Activated T-helper 9 cell treated with anti-CD3 and anti-CD28 coated beads, Interleukin-2, amount 50 U/mL, for 16 hours (primary cell): ENCODE measurements at regions not wholly inside any gene's neighbourhood (a gene's known extent, or its start where the extent isn't known, plus 50 kb on each side); places are given as distances from the start of the nearest gene placed in this dataset.

Source experiments
- DNase-seq: peaks from one replicate; pipeline ENCODE4 v3.0.0-alpha.2; 2020; ENCODE audit warnings: low read depth

DNA sequence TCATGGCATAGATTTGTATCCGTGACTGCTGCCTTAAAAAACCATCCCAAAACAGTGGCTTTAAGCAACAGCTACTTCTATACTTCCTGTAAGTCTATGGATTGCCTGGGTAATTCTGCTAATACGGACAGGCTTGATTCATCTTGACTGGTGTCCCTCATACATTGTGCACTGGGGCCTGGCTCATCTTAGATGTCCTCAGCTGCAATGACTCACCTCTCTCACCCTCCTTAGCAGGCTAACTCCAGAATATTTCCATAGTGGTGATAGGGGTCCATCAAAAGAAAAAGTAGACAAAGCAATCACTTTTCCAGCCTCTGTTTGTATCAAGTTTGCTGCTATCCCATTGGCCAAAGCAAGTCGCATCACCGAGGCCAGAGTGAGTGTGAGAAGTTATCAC lies 409.1 kb upstream of the KAZN start:
- DNase-seq: no peak

GRCh38 chr1:14190508-14190907 lies 408.0 kb upstream of the KAZN start:
- DNase-seq: no peak

DNA sequence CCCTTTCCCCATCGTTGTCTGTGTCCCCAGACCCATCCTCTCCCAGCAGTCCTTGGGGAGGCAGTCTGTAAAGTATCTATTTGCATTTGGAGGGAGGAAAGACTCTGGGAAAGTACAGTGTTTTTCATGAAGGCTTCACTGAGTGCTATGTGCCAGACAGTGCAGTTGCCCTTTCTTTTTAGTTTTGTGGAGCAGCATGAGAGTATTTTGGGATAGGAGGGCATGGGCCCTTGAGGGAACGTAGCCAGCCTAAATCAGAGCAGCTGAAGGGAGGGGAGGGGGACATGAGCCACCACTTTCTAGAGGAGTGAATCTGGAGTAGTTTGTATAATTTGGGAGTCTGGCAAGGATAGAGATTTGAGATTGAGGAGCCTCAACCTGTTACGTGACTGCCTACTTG lies 404.0 kb upstream of the KAZN start:
- no peak for DNase-seq

DNA sequence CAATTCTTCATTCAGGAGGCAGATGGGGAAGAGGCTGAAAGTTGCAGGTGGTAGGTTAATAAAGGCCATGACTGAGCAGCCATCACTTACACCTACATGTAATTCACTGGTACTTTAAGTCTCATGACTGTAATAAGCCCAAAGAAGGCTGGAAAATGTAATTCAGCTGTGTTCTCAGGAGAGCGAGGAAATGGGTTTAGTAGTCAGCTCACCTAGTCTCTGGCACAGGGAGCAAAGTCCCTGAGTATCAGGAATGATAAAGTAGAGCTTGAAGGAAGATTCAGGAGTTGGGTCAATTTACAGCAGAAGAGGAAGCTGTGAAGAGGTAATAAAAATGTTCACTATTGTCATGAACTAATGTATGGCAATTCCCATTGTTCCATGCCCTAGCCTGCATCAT lies 393.4 kb upstream of the KAZN start:
- no peak for DNase-seq

GRCh38 chr1:14215151-14215550 lies 383.3 kb upstream of the KAZN start:
- DNase-seq: no peak

DNA sequence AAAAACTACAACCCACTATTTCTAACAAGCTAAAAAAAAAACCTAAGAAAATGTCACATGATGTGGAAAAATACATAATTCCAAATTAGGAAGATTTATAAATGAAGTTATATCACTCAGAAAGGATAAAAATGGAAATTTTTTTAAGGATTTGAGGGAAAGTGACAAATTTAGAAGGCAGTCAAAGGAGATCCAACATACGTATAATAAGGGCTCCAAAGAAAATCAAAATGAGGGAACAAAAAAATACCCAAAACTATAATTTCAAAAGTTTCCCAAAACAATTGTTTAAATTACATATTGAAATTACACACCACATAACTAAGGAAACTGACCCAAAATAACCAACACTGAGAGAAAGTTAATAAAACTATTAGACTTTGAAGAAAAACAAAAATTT lies 381.1 kb upstream of the KAZN start:
- no peak for DNase-seq

DNA sequence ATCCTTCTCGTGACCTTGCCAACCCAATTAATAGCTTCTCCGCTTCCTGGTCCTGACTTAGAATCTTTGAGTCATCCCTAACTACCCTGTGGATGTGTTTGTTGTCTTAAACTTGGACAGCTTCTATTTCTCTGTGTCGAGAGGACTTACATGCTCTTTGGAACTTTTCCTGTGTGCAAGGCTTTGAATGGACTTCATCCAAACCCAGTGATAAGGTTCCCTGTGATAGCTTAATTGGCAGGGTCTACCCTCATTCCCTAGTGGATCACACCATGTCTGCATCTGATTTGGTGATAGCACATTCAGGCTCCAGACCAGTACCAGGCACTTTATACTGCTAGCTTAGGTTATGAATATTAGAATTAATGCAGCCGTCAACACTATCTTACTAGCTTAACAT lies 378.2 kb upstream of the KAZN start:
- no peak for DNase-seq

DNA sequence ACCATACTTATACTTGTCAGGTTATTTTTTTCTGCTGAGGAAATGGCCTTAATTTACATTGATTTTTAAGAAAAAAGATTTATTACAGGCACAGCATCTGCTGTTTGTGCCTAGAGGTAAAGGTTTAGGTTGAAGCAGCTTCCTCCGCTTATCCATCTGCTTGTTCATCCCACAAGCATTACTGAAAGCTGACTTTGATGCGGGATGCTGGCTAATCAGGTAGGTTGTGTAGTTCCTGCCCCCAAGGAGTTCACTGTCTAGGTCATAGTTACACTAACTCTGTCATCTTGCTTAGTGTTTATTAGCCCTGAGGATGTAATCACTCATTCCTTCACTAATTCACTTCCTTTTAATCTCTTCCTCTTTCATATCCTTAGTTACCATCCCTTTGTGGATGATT lies 377.7 kb upstream of the KAZN start:
- DNase-seq: no peak

GRCh38 chr1:14222086-14222485 lies 376.4 kb upstream of the KAZN start:
- DNase-seq: no peak

- no peak for DNase-seq
Measured at GRCh38 chr1:14228677-14229076, 369.8 kb upstream of the KAZN start.

- no peak for DNase-seq
Measured at GRCh38 chr1:14233510-14233909, 365.0 kb upstream of the KAZN start.

GRCh38 chr1:14236097-14236496 lies 362.4 kb upstream of the KAZN start:
- DNase-seq: no peak

- DNase-seq: no peak
Measured at GRCh38 chr1:14238472-14239307, 359.8 kb upstream of the KAZN start.

DNA sequence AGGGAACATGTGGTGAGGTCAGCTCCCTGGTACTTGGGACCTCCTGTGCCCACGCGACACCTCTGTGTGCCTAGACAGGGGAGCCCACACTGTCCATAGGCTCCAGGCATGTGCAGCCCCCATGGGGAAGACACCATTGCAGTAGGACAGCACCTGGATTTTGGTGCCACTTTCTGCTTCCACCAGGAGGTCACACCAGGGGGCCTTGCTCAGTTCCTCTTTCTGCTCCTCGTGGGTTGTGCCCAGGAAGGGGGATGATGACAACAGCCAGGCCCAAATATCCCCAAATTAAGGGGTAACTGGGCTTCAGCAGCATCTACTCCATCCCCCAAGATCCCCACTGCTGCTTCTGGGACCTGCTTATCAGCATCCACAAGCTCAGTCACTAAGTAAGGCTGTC lies 358.2 kb upstream of the KAZN start:
- no peak for DNase-seq

DNA sequence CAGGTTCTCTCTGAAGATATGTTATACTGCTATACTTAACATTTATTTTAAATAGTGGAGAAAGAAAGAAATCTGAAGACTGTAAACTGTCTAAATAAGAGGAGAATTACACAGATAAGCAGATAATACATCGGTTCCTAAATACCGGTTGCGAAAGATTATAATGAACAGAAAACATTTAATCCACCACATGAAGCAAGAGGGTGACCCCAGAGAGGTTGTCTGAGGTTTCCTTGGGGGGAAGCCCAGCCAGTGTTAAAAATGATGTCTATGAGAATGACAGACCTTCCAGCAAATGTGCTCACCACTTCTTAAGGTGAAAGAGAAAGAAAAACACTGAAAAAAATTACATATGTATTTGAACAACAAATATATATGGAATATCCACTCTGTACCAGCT lies 356.4 kb upstream of the KAZN start:
- DNase-seq: no peak

GRCh38 chr1:14242870-14243269 lies 355.6 kb upstream of the KAZN start:
- no peak for DNase-seq

DNA sequence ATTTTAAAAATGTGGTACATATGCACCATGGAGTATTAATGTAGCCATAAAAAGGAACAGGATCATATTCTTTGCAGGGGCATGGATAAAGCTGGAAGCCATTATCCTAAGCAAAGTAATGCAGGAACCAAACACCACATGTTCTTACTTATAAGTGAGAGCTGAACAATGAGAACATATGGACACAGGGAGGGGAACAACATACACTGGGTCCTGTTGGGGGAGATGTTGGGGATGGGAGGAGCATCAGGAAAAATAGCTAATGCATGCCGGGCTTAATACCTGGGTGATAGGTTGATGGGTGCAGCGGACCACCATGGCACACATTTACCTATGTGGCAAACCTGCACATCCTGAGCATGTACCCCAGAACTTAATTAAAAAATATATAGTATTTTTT lies 352.5 kb upstream of the KAZN start:
- no peak for DNase-seq

- no peak for DNase-seq
Measured at GRCh38 chr1:14246471-14246870, 352.0 kb upstream of the KAZN start.

GRCh38 chr1:14247666-14248065 lies 350.8 kb upstream of the KAZN start:
- no peak for DNase-seq

- no peak for DNase-seq
Measured at GRCh38 chr1:14251871-14252270, 346.6 kb upstream of the KAZN start.

DNA sequence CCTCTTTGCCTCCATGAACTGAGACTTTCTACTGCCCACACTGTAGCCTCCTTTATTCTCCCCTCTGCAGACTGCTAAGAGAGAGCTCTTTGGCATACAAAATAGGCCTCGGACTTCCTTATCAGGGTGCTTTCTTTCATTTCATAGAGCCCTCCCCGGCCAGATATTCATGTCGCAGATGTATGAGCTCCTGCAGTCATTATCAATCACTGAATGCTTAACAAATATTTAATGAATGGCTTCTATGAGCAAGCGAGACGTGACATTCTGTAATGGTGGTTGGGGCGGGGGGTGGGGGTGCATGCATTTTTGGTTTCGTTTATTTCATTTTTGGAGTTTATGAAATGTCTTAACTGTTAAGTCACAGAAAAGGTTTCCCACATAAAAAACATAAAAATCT lies 344.8 kb upstream of the KAZN start:
- no peak for DNase-seq

DNA sequence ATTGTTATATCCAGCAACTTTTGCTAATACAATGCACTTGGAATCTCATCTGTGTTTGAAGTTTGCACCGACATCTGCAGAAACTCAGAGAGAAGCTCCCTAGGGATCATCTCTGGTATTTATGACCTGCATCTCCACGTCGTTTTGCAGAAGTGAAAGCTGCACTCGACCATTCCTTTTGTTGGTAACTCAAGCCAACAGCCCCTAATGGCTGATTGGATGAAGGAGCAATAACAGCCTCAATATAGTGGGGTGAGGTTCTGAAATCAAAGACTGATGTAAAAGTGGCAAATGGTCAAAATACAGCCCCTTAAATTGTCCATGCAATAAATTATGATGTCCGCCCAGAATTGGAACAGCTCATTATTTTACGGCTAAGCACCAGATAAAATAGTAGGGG lies 344.2 kb upstream of the KAZN start:
- no peak for DNase-seq

- DNase-seq: no peak
Measured at GRCh38 chr1:14255233-14255632, 343.3 kb upstream of the KAZN start.

- no peak for DNase-seq
Measured at GRCh38 chr1:14255711-14256110, 342.8 kb upstream of the KAZN start.
